ENCODE measurements at regions not wholly inside any gene's neighbourhood (a gene's known extent, or its start where the extent isn't known, plus 50 kb on each side); places are given as distances from the start of the nearest gene placed in this dataset.

DNA sequence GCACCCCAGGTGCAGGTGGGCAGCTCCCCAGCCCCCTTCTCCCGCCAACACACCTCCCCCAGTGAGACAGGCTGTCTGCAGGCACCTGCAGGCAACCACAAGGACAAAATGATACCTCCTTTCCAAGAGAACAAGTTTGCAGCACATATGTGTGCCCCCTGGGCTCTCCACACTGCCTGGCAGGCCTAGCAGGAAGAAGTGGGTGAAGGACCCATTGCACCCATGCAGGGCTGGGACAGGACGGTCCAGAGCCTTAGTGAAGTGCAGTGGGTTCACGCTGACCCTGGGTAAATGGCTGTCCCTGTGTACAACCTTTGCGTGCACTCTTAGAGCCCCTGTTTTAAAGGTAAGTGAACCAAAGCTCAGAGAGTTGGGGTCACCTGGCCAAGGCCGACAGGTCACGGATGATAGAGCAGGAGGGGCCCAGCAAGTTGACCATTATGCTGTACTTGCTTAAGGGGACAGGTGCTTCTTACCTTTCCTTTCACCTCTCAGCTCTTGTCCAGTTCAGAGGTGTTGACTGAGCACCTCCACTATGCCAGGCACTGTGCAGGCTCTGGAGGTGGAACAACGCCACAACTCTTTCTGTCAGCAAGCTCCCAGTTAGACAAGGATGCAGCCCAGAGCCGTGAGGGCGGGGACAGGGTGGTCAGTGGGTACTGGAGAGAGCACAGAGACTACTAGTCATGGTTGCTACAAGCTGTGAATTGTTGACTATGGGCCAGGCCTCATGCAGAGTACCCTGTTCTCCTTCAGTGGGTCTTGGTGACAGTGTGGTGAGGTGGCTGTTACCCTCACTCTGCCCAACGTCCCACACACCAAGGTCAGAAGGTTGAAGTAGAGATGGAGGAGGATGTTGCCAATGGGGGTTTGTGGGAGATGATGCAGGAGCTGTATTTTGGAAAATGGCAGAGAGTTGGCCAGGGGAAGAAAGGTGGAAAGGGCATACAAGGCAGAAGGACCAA is 125.9 kb downstream of the PAPOLA start:
- no peak overlapping the region for H3K27ac ChIP-seq (ENCODE audit: insufficient read length, low read depth, low read length)
- no peaks in the 10 kb centered on the region for H3K79me1 ChIP-seq (ENCODE audit: insufficient read depth, low read depth, low read length, poor library complexity, severe bottlenecking)
- H3K56ac ChIP-seq (ENCODE audit: insufficient read length, low read depth, low read length), result no peak overlapping the region
- no peaks in the 10 kb centered on the region for H4K20me1 ChIP-seq (ENCODE audit: control insufficient read depth, insufficient read depth, insufficient read length)
- no peak overlapping the region for H3K4me2 ChIP-seq (ENCODE audit: insufficient read depth, insufficient read length, low read length)
- H3K23me2 ChIP-seq (ENCODE audit: insufficient read length, low read depth, low read length, poor library complexity, severe bottlenecking), result no peaks in the 10 kb centered on the region
- H2AFZ ChIP-seq (ENCODE audit: low read length), result no peak overlapping the region
- no peak overlapping the region for H3K27ac Mint-ChIP-seq
- H3K4ac ChIP-seq (ENCODE audit: low read depth, low read length), result no peak overlapping the region
- H2BK15ac ChIP-seq (ENCODE audit: low read depth, low read length), result no peak overlapping the region
- no peak overlapping the region for H3K23ac ChIP-seq (ENCODE audit: insufficient read length, low read depth, low read length)
- no peak overlapping the region for H2BK12ac ChIP-seq (ENCODE audit: insufficient read length, low read depth, low read length)
- no peak overlapping the region for H2BK5ac ChIP-seq (ENCODE audit: insufficient read length, low read length)
- no peak overlapping the region for H2BK120ac ChIP-seq (ENCODE audit: low read depth, low read length, poor library complexity, severe bottlenecking)
- DNase-seq, result peak; percentile 17
- H3K36me3 Mint-ChIP-seq (ENCODE audit: insufficient read depth in 1 of 3, low read depth in 3 of 3), result no peaks in the 10 kb centered on the region
- no peaks in the 10 kb centered on the region; a peak in 1 of 5 replicates for H3K9me3 Mint-ChIP-seq
- H3K9me3 ChIP-seq (ENCODE audit: control insufficient read depth, low read depth, low read length), result no peaks in the 10 kb centered on the region
- no peak overlapping the region for H3K4me3 Mint-ChIP-seq
- H3K14ac ChIP-seq (ENCODE audit: insufficient read depth, low read length), result no peak overlapping the region
- no peak overlapping the region for H2BK20ac ChIP-seq (ENCODE audit: low read depth, low read length, poor library complexity, severe bottlenecking)
- TF ChIP-seq, protein P1, sequence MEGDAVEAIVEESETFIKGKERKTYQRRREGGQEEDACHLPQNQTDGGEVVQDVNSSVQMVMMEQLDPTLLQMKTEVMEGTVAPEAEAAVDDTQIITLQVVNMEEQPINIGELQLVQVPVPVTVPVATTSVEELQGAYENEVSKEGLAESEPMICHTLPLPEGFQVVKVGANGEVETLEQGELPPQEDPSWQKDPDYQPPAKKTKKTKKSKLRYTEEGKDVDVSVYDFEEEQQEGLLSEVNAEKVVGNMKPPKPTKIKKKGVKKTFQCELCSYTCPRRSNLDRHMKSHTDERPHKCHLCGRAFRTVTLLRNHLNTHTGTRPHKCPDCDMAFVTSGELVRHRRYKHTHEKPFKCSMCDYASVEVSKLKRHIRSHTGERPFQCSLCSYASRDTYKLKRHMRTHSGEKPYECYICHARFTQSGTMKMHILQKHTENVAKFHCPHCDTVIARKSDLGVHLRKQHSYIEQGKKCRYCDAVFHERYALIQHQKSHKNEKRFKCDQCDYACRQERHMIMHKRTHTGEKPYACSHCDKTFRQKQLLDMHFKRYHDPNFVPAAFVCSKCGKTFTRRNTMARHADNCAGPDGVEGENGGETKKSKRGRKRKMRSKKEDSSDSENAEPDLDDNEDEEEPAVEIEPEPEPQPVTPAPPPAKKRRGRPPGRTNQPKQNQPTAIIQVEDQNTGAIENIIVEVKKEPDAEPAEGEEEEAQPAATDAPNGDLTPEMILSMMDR (conservative IDR thresholded peaks at IDR 0.05), result no peak
- no CpG with 5 or more reads among the region's 10 CpGs for WGBS (ENCODE audit: extremely low coverage, insufficient read length, low lambda C conversion rate)
- no peaks in the 10 kb centered on the region for H3K4me1 ChIP-seq (ENCODE audit: insufficient read depth, low read length)
- H2AK5ac ChIP-seq (ENCODE audit: insufficient read length, low read length), result no peak overlapping the region
- H3K18ac ChIP-seq (ENCODE audit: insufficient read length, low read depth, low read length), result no peak overlapping the region
- no peak overlapping the region for H3T11ph ChIP-seq (ENCODE audit: low read length)
- no peaks in the 10 kb centered on the region for H3K27me3 ChIP-seq (ENCODE audit: insufficient read depth, low read length)
- H4K8ac ChIP-seq (replicated peaks; ENCODE audit: insufficient read length, low read depth, low read length), result no peak overlapping the region
- no peak overlapping the region for H4K5ac ChIP-seq (ENCODE audit: insufficient read length, low read depth, low read length)
- peaks cover 7% of the 10 kb centered on the region for H3K27me3 Mint-ChIP-seq (ENCODE audit: low read depth)
- no peak overlapping the region for H3K9ac ChIP-seq (ENCODE audit: extremely low read depth, insufficient read length, low read length)
- no peak overlapping the region for H4K91ac ChIP-seq (ENCODE audit: insufficient read length, low read depth, low read length)
- no peaks in the 10 kb centered on the region for H3K79me2 ChIP-seq (ENCODE audit: insufficient read depth, low read length)
- H3K4me1 Mint-ChIP-seq, result peaks cover 2 to 16% of the 10 kb centered on the region in 2 experiments; a peak in 3 of 4 replicates

Measured in H9 (cell line).